SK-N-SH treated with all-trans-retinoic acid at 6 μM for 48 hours (cell line): ENCODE measurements at regions not wholly inside any gene's neighbourhood (a gene's known extent, or its start where the extent isn't known, plus 50 kb on each side); places are given as distances from the start of the nearest gene placed in this dataset.

Experiments used
- ATAC-seq: fragments of 200-7000 bp; cut with Tn5 transposase; 3 replicates; pipeline ENCODE4 v1.9.1; 2020; ENCODE audit warnings: mild to moderate bottlenecking, moderate library complexity
- BACH2 ChIP-seq: fragments of 250-450 bp; sonication (Bioruptor Pico); IDR thresholded peaks from 2 replicates; pipeline ENCODE4 v1.9.0; 2021; ENCODE audit warnings: mild to moderate bottlenecking, borderline replicate concordance
- CREB5 ChIP-seq: fragments of 250-450 bp; sonication (Bioruptor Pico); IDR thresholded peaks from 2 replicates; pipeline ENCODE4 v1.5.1; 2020; ENCODE audit warnings: low read depth, mild to moderate bottlenecking, moderate library complexity
- CSDC2 ChIP-seq: fragments of 250-450 bp; sonication (Bioruptor Pico); IDR thresholded peaks from 2 replicates; pipeline ENCODE4 v1.5.0; 2020; ENCODE audit warnings: mild to moderate bottlenecking, moderate library complexity
- CSRNP3 ChIP-seq: fragments of 250-450 bp; sonication (Bioruptor Pico); IDR thresholded peaks from 2 replicates; pipeline ENCODE4 v1.5.1; 2021; ENCODE audit warnings: mild to moderate bottlenecking, moderate library complexity
- ESRRG ChIP-seq: fragments of 250-450 bp; sonication (Bioruptor Pico); IDR thresholded peaks from 2 replicates; pipeline ENCODE4 v1.6.1; 2021; ENCODE audit warnings: mild to moderate bottlenecking
- ISL1 ChIP-seq: fragments of 250-450 bp; sonication (Bioruptor Pico); IDR thresholded peaks from 2 replicates; pipeline ENCODE4 v2.1.2; 2022; ENCODE audit warnings: mild to moderate bottlenecking, moderate library complexity
- OSR1 ChIP-seq: fragments of 250-450 bp; sonication (Bioruptor Pico); IDR thresholded peaks from 2 replicates; pipeline ENCODE4 v1.8.0; 2022; ENCODE audit warnings: moderate library complexity, mild to moderate bottlenecking, inconsistent platforms
- PATZ1 ChIP-seq: fragments of 250-450 bp; sonication (Bioruptor Pico); IDR thresholded peaks from 2 replicates; pipeline ENCODE4 v1.8.0; 2020; ENCODE audit warnings: mild to moderate bottlenecking, moderate library complexity, borderline replicate concordance
- PPARA ChIP-seq: fragments of 250-450 bp; sonication (Bioruptor Pico); IDR thresholded peaks from 2 replicates; pipeline ENCODE4 v1.5.0; 2020; ENCODE audit warnings: mild to moderate bottlenecking, borderline replicate concordance
- RARB ChIP-seq: fragments of 250-450 bp; sonication (Bioruptor Pico); IDR thresholded peaks from 2 replicates; pipeline ENCODE4 v1.8.0; 2021; ENCODE audit warnings: mild to moderate bottlenecking, moderate library complexity
- TCF4 ChIP-seq: fragments of 250-450 bp; sonication (Bioruptor Pico); IDR thresholded peaks from 2 replicates; pipeline ENCODE4 v1.8.0; 2021; ENCODE audit warnings: mild to moderate bottlenecking, moderate library complexity, borderline replicate concordance
- TOX ChIP-seq: fragments of 250-450 bp; sonication (Bioruptor Pico); IDR thresholded peaks from 2 replicates; pipeline ENCODE4 v1.8.0; 2021; ENCODE audit warnings: mild to moderate bottlenecking, moderate library complexity, borderline replicate concordance
- TSHZ2 ChIP-seq: fragments of 250-450 bp; sonication (Bioruptor Pico); IDR thresholded peaks from 2 replicates; pipeline ENCODE4 v1.5.0; 2020; ENCODE audit warnings: mild to moderate bottlenecking, moderate library complexity
- ZC3H10 ChIP-seq: fragments of 250-450 bp; sonication (Bioruptor Pico); IDR thresholded peaks from 2 replicates; pipeline ENCODE4 v1.5.1; 2021; ENCODE audit warnings: mild to moderate bottlenecking, moderate library complexity
- ZFP3 ChIP-seq: fragments of 250-450 bp; sonication (Bioruptor Pico); IDR thresholded peaks from 2 replicates; pipeline ENCODE4 v1.5.0; 2020; ENCODE audit warnings: mild to moderate bottlenecking, moderate library complexity
- ZFP30 ChIP-seq: fragments of 450-650 bp; formaldehyde crosslinking; IDR thresholded peaks from 2 replicates; pipeline ENCODE4 v1.5.0; 2022; ENCODE audit warnings: mild to moderate bottlenecking, moderate library complexity
- ZNF565 ChIP-seq: fragments of 450-650 bp; formaldehyde crosslinking; conservative IDR thresholded peaks from 2 replicates; pipeline ENCODE4 v1.5.0; 2020; ENCODE audit warnings: low read depth, mild to moderate bottlenecking, moderate library complexity
- ZNF70 ChIP-seq: fragments of 450-650 bp; formaldehyde crosslinking; IDR thresholded peaks from 2 replicates; pipeline ENCODE4 v1.5.0; 2020; ENCODE audit warnings: mild to moderate bottlenecking, moderate library complexity
- ZNF8 ChIP-seq: fragments of 450-650 bp; formaldehyde crosslinking; IDR thresholded peaks from 2 replicates; pipeline ENCODE4 v1.5.0; 2020; ENCODE audit warnings: mild to moderate bottlenecking, moderate library complexity
- TF ChIP-seq, protein P1 (sequence below): fragments of 250-450 bp; sonication (Bioruptor Pico); IDR thresholded peaks from 2 replicates; pipeline ENCODE4 v1.8.0; 2021; ENCODE audit warnings: low read depth, mild to moderate bottlenecking, moderate library complexity, borderline replicate concordance

- no peak for ATAC-seq
- TF ChIP-seq RARB (CRISPR knock-in tag): no peak
- no peak for TF ChIP-seq CREB5 (CRISPR knock-in tag)
- no peak for TF ChIP-seq TOX (CRISPR knock-in tag)
- no peak for TF ChIP-seq PATZ1
- TF ChIP-seq ZFP3 (CRISPR knock-in tag): no peak
- TF ChIP-seq ZNF70 (CRISPR knock-in tag): no peak
- TF ChIP-seq, protein P1, sequence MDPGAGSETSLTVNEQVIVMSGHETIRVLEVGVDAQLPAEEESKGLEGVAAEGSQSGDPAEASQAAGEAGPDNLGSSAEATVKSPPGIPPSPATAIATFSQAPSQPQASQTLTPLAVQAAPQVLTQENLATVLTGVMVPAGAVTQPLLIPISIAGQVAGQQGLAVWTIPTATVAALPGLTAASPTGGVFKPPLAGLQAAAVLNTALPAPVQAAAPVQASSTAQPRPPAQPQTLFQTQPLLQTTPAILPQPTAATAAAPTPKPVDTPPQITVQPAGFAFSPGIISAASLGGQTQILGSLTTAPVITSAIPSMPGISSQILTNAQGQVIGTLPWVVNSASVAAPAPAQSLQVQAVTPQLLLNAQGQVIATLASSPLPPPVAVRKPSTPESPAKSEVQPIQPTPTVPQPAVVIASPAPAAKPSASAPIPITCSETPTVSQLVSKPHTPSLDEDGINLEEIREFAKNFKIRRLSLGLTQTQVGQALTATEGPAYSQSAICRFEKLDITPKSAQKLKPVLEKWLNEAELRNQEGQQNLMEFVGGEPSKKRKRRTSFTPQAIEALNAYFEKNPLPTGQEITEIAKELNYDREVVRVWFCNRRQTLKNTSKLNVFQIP: no peak
- TF ChIP-seq ESRRG: no peak
- no peak for TF ChIP-seq TCF4 (CRISPR knock-in tag)
- no peak for TF ChIP-seq ZC3H10 (CRISPR knock-in tag)
- no peak for TF ChIP-seq OSR1 (CRISPR knock-in tag)
- no peak for TF ChIP-seq ZFP30 (CRISPR knock-in tag)
- no peak for TF ChIP-seq BACH2 (CRISPR knock-in tag)
- TF ChIP-seq CSRNP3 (CRISPR knock-in tag): no peak
- no peak for TF ChIP-seq ISL1 (CRISPR knock-in tag)
- TF ChIP-seq ZNF565: no peak
- TF ChIP-seq CSDC2 (CRISPR knock-in tag): no peak
Measured at GRCh38 chr21:20800106-20800505, 198.1 kb upstream of the NCAM2 start.

DNA sequence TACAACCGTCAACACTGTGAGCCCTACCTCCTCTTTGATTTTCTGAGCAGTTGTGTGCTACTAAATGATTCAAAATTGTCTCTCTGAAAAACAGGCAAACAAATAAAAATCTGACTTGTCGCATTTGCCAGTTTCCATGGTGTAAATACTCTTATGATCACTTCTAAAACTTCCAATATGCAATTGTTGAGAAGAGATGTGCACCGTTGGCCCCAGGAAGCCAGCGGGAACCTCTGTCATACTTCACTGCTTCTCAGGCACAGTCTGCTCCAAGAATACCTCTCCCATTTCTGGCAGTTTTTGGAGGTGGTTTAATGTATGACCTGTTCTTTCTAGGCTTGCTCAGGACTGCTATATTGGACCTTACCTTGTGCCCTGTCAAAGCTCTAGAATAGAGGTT, 196.0 kb upstream of the NCAM2 start:
- TF ChIP-seq ZNF8 (no peak), PPARA (no peak), PATZ1 (no peak), CREB5 (CRISPR knock-in tag) (no peak), TSHZ2 (CRISPR knock-in tag) (no peak), ZNF70 (CRISPR knock-in tag) (no peak), ISL1 (CRISPR knock-in tag) (no peak), ZFP30 (CRISPR knock-in tag) (no peak), ZC3H10 (CRISPR knock-in tag) (no peak), ZNF565 (no peak)
- ATAC-seq: no peak
